ENCODE measurements at regions not wholly inside any gene's neighbourhood (a gene's known extent, or its start where the extent isn't known, plus 50 kb on each side); places are given as distances from the start of the nearest gene placed in this dataset.

GRCh38 chr12:29844667-29845066, 60.9 kb upstream of the TMTC1 start:
- H3K27me3 ChIP-seq, result no peaks in the 10 kb centered on the region
- no peak for TF ChIP-seq CTCF (IDR thresholded peaks at IDR 0.05)
- no peaks in the 10 kb centered on the region for H3K36me3 ChIP-seq
- H3K4me3 ChIP-seq, result no peak overlapping the region
- no peak for FAIRE-seq
- intact Hi-C loops (cut with DNase I), result no loop called here
- DNase-seq, result no peak
- no peak overlapping the region for H3K27ac ChIP-seq
- WGBS, 2 donors, result 14 to 16% methylated on average over 2 of the region's 2 CpGs
- no peaks in the 10 kb centered on the region for H3K4me1 ChIP-seq
- no peaks in the 10 kb centered on the region for H3K9me3 ChIP-seq
- ATAC-seq, result no peak

- no peak overlapping the region for H3K4me3 ChIP-seq
- no peaks in the 10 kb centered on the region for H3K4me1 ChIP-seq
- no peak for FAIRE-seq
Observed at GRCh38 chr12:29843036-29843435, 59.3 kb upstream of the TMTC1 start.

DNA sequence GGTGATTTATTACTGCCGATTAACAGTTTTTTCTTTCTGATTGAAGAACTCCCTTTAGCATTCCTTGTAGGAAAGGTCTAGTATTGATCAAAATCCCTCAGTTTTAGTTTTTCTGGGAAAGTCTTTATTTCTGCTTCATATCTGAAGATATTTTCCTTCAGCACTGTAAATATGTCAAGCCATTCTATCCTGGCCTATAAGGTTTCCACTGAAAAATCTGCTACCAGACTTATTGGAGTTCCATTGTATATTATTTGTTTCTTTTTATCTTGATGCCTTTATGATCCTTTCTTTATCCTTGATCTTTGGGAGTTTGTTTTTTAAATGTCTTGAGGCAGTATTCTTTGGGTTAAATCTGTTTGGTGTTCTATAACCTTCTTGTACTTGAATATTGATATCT, 55.0 kb upstream of the TMTC1 start:
- WGBS, 2 donors, result 70 to 97% methylated on average over 1 of the region's 1 CpG
- DNase-seq, result no peak
- no peak for FAIRE-seq
- Histone ChIP-seq H3K27me3 (no peaks in the 10 kb centered on the region), H3K27ac (no peak overlapping the region), H3K4me1 (no peaks in the 10 kb centered on the region), H3K36me3 (no peaks in the 10 kb centered on the region), H3K4me3 (no peak overlapping the region), H3K9me3 (no peaks in the 10 kb centered on the region)
- intact Hi-C loops (cut with DNase I), result no loop called here
- ATAC-seq, result no peak
- TF ChIP-seq CTCF (IDR thresholded peaks at IDR 0.05), result no peak

More at GRCh38 chr12:29843036-29843435, 59.3 kb upstream of the TMTC1 start:
- ATAC-seq (no peak), DNase-seq (no peak)
- H3K36me3 ChIP-seq, result no peaks in the 10 kb centered on the region
- intact Hi-C loops (cut with DNase I), result no loop called here
- H3K9me3 ChIP-seq, result no peaks in the 10 kb centered on the region
- no peak overlapping the region for H3K27ac ChIP-seq
- TF ChIP-seq CTCF (IDR thresholded peaks at IDR 0.05), result no peak
- no peaks in the 10 kb centered on the region for H3K27me3 ChIP-seq
